B cell (primary cell): ENCODE measurements at regions not wholly inside any gene's neighbourhood (a gene's known extent, or its start where the extent isn't known, plus 50 kb on each side); places are given as distances from the start of the nearest gene placed in this dataset.

Source experiments
- ATAC-seq: fragments of 200-7000 bp; cut with Tn5 transposase; one replicate; pipeline ENCODE4 v1.10.0; 2021; ENCODE audit warnings: low read depth, mild to moderate bottlenecking, moderate number of reproducible peaks, moderate library complexity
- CTCF ChIA-PET: fragments of 350-600 bp; sonication (Branson Sonifier 250); formaldehyde crosslinking; loops from one replicate; lab custom pipeline; 2021; ENCODE audit warnings: antibody characterized with exemption, inconsistent platforms; lab: Charles Lee
- POLR2A ChIA-PET: fragments of 350-600 bp; sonication (Branson Sonifier 250); formaldehyde crosslinking; loops from one replicate; lab custom pipeline; 2021; ENCODE audit warnings: antibody characterized with exemption; lab: Charles Lee
- DNase-seq: peaks from one replicate; pipeline ENCODE4 v3.0.0; 2013
- H2AFZ ChIP-seq: 2 replicates; pipeline ENCODE4 v1.6.1; 2012; ENCODE audit warnings: mild to moderate bottlenecking, low read depth, low read length; ENCODE audit not compliant: insufficient read depth, poor library complexity, severe bottlenecking
- H3K27ac ChIP-seq, 2 donors: 1 replicate in 1 of 2; 2 replicates in 1 of 2; pipeline ENCODE4 v1.5.1; 2012 to 2013; ENCODE audit warnings: low read length in 2 of 2, mild to moderate bottlenecking in 2 of 2, moderate library complexity in 1 of 2
- H3K27me3 ChIP-seq, 4 experiments: fragments of 200-600 bp in 1 of 4; sonication (generic) in 1 of 4; replicated peaks in 1 of 4; 1 replicate in 2 of 4; 2 replicates in 2 of 4; pipeline versions ENCODE4 v1.6.1 to v1.7.0; 2013 to 2016; ENCODE audit warnings: low read length in 3 of 4, mild to moderate bottlenecking in 2 of 4, mixed read lengths in 1 of 4, moderate library complexity in 1 of 4; ENCODE audit not compliant: insufficient read depth in 4 of 4, control insufficient read depth in 3 of 4; ENCODE audit errors: control extremely low read depth in 1 of 4
- H3K36me3 ChIP-seq, 2 experiments: replicated peaks in 1 of 2; 1 replicate in 1 of 2; 2 replicates in 1 of 2; pipeline versions ENCODE4 v1.6.1 to v1.7.1; 2013; ENCODE audit warnings: low read length in 1 of 2; ENCODE audit not compliant: insufficient read depth in 2 of 2, control insufficient read depth in 1 of 2; ENCODE audit errors: control extremely low read depth in 1 of 2, extremely low read depth in 1 of 2
- H3K4me1 ChIP-seq, 2 donors: fragments of 200-600 bp in 1 of 2; sonication (generic) in 1 of 2; 1 replicate in 1 of 2; 2 replicates in 1 of 2; pipeline versions ENCODE4 v1.5.1 to v1.6.1; 2013 to 2017; ENCODE audit warnings: low read length in 2 of 2; ENCODE audit not compliant: control insufficient read depth in 2 of 2, insufficient read depth in 2 of 2
- H3K4me2 ChIP-seq: replicated peaks from 2 replicates; pipeline ENCODE3; 2012; ENCODE audit warnings: mild to moderate bottlenecking, low read depth, low read length; ENCODE audit not compliant: poor library complexity, severe bottlenecking
- H3K4me3 ChIP-seq, 5 experiments: fragments of 200-600 bp in 1 of 5; sonication (generic) in 1 of 5; 1 replicate in 3 of 5; 2 replicates in 2 of 5; pipeline versions ENCODE4 v1.5.1 to v1.7.0; 2011 to 2016; ENCODE audit warnings: low read length in 4 of 5, mild to moderate bottlenecking in 4 of 5, low read depth in 2 of 5, control low read depth in 1 of 5, moderate library complexity in 1 of 5; ENCODE audit not compliant: insufficient read depth in 1 of 5; ENCODE audit errors: control extremely low read depth in 1 of 5, extremely low read depth in 1 of 5
- H3K79me2 ChIP-seq: fragments of 200-600 bp; sonication (generic); one replicate; pipeline ENCODE4 v1.6.0; 2016; ENCODE audit warnings: low read length; ENCODE audit not compliant: control insufficient read depth, insufficient read depth
- H3K9ac ChIP-seq: fragments of 200-600 bp; sonication (generic); 2 replicates; pipeline ENCODE4 v1.6.1; 2017; ENCODE audit warnings: mild to moderate bottlenecking, low read length, moderate library complexity
- H3K9me3 ChIP-seq, 3 donors: one replicate each; pipeline versions ENCODE4 v1.6.1 to v1.7.1; 2013; ENCODE audit warnings: low read length in 2 of 3; ENCODE audit not compliant: control insufficient read depth in 2 of 3, insufficient read depth in 1 of 3; ENCODE audit errors: control extremely low read depth in 1 of 3
- H4K20me1 ChIP-seq: 2 replicates; pipeline ENCODE4 v1.6.0; 2012; ENCODE audit warnings: mild to moderate bottlenecking, low read length; ENCODE audit not compliant: insufficient read depth, control insufficient read depth, poor library complexity, severe bottlenecking
- H3K27ac Mint-ChIP-seq: one replicate; pipeline ENCODE4 v1.8.0; 2021; ENCODE audit warnings: mixed read lengths
- H3K27me3 Mint-ChIP-seq: one replicate; pipeline ENCODE4 v1.8.0; 2021; ENCODE audit warnings: mixed read lengths
- H3K4me1 Mint-ChIP-seq: one replicate; pipeline ENCODE4 v1.8.0; 2021; ENCODE audit warnings: mixed read lengths
- H3K4me3 Mint-ChIP-seq: one replicate; pipeline ENCODE4 v1.8.0; 2021; ENCODE audit warnings: mixed read lengths
- H3K9me3 Mint-ChIP-seq: one replicate; pipeline ENCODE4 v1.8.0; 2022; ENCODE audit warnings: mixed read lengths; ENCODE audit not compliant: insufficient read depth
- CTCF ChIP-seq: fragments of 200-600 bp; IDR thresholded peaks from one replicate; pipeline ENCODE4 v1.8.0; 2022; ENCODE audit warnings: antibody characterized with exemption, mild to moderate bottlenecking
- EZH2 ChIP-seq: IDR thresholded peaks from 2 replicates; pipeline ENCODE4 v1.6.1; 2012; ENCODE audit warnings: borderline replicate concordance, low read depth, mild to moderate bottlenecking, moderate library complexity, low read length; ENCODE audit not compliant: insufficient read depth, poor library complexity, severe bottlenecking
- whole genome bisulfite sequencing: methylation state at CpG from one replicate; pipeline ENCODE4 v1.1.5; 2013; ENCODE audit warnings: missing lambda C conversion rate; ENCODE audit not compliant: insufficient coverage; 5-methylcytosine and 5-hydroxymethylcytosine counted together
- intact Hi-C: fragments of 100-400 bp; cut with micrococcal nuclease; formaldehyde crosslinking; loops from one replicate; pipeline ENCODE4 v1.10.0; 2022

- H3K27me3 ChIP-seq: no peaks in the 10 kb centered on the region
- no peak overlapping the region for H3K4me2 ChIP-seq
- ATAC-seq (no peak), DNase-seq (no peak)
- POLR2A ChIA-PET: no interaction called here
- WGBS: 100% methylated on average over 1 of the region's 4 CpGs
- no peaks in the 10 kb centered on the region for H4K20me1 ChIP-seq
- H3K36me3 ChIP-seq: no peaks in the 10 kb centered on the region
- H3K27me3 Mint-ChIP-seq: no peaks in the 10 kb centered on the region
- H3K9ac ChIP-seq: no peak overlapping the region
- no peaks in the 10 kb centered on the region for H3K4me1 Mint-ChIP-seq
- no peak overlapping the region for H3K27ac ChIP-seq
- CTCF ChIA-PET: no interaction called here
- no peaks in the 10 kb centered on the region for H3K9me3 ChIP-seq
- H3K4me1 ChIP-seq: no peaks in the 10 kb centered on the region
- no peak overlapping the region for H3K27ac Mint-ChIP-seq
- no peaks in the 10 kb centered on the region for H3K79me2 ChIP-seq
- no peak overlapping the region for H2AFZ ChIP-seq
- no peak for TF ChIP-seq EZH2
- TF ChIP-seq CTCF: no peak
- intact Hi-C loops: no loop called here
- H3K4me3 Mint-ChIP-seq: no peak overlapping the region
- H3K9me3 Mint-ChIP-seq: no peaks in the 10 kb centered on the region
- no peak overlapping the region for H3K4me3 ChIP-seq
These were observed 257.3 kb upstream of the NEIL3 start for GRCh38 chr4:177052211-177052934.

DNA sequence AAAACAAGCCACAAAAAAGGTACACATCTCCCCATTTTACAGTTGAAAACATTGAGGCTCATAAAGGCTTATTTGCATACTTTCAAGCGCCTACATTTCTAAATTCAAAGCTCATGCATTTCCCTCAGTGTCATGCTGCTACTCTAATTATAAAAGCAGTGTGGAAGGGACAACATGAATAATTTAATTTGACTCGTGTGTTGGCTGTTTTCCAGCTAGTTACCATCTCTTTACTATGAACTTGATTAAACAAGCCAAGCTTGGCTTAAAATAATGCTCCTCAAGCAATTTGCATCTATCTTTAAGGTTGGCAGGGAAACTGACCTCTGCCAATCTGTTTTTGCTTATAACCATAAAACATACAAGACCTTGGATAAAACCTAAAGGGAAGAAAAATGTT lies 252.5 kb upstream of the NEIL3 start:
- POLR2A ChIA-PET: interaction anchor here (0.7 kb wide), 1 partner anchor 152 kb away, joined by 3 read pairs; no protein-coding TSS in a partner anchor
- no peak overlapping the region for H3K4me3 Mint-ChIP-seq

More for the DNA sequence above, 252.5 kb upstream of the NEIL3 start:
- TF ChIP-seq CTCF: no peak
- DNase-seq (no peak), ATAC-seq (no peak)
- H3K9me3 Mint-ChIP-seq: no peaks in the 10 kb centered on the region
- Histone ChIP-seq H3K4me1 (no peaks in the 10 kb centered on the region), H3K9ac (no peak overlapping the region), H4K20me1 (no peaks in the 10 kb centered on the region), H3K27me3 (no peaks in the 10 kb centered on the region), H3K36me3 (no peaks in the 10 kb centered on the region), H3K4me2 (no peak overlapping the region), H3K79me2 (no peaks in the 10 kb centered on the region), H3K9me3 (no peaks in the 10 kb centered on the region), H3K27ac (no peak overlapping the region), H3K4me3 (no peak overlapping the region), H2AFZ (no peak overlapping the region)
- intact Hi-C loops: no loop called here
- CTCF ChIA-PET: interaction anchor here (2.8 kb wide), 1 partner anchor 9 kb away, joined by 15 read pairs; no protein-coding TSS in a partner anchor
- WGBS: no CpG with 5 or more reads among the region's 2 CpGs
- no peaks in the 10 kb centered on the region for H3K4me1 Mint-ChIP-seq
- no peak overlapping the region for H3K27ac Mint-ChIP-seq
- no peaks in the 10 kb centered on the region for H3K27me3 Mint-ChIP-seq
